Ovary (tissue), 3 donors: ENCODE measurements at regions not wholly inside any gene's neighbourhood (a gene's known extent, or its start where the extent isn't known, plus 50 kb on each side); places are given as distances from the start of the nearest gene placed in this dataset.

Experiments
- CTCF ChIP-seq, 3 donors: fragments of 450-650 bp in 2 of 3; fragments of 200-600 bp in 1 of 3; IDR thresholded peaks; one replicate each; pipeline versions ENCODE4 v1.5.1 to v1.8.0; 2016 to 2022; ENCODE audit warnings: antibody characterized with exemption in 3 of 3, mild to moderate bottlenecking in 1 of 3
- EP300 ChIP-seq: sonication (generic); formaldehyde crosslinking; IDR thresholded peaks from one replicate; pipeline ENCODE4 v1.6.1; 2017; ENCODE audit warnings: antibody characterized with exemption
- POLR2A ChIP-seq: fragments of 450-650 bp; IDR thresholded peaks from one replicate; pipeline ENCODE4 v1.6.1; 2017; ENCODE audit warnings: antibody characterized with exemption, mild to moderate bottlenecking, moderate library complexity
- donor health status: DM: no; HTN: no; CAD: no.

- no peak for TF ChIP-seq CTCF (IDR thresholded peaks at IDR 0.05)
- TF ChIP-seq EP300: no peak
- TF ChIP-seq POLR2A: no peak
Measured at GRCh38 chr1:67921725-67922489, 88.6 kb upstream of the GNG12 start.
